NCI-H345 (cell line): ENCODE measurements at regions not wholly inside any gene's neighbourhood (a gene's known extent, or its start where the extent isn't known, plus 50 kb on each side); places are given as distances from the start of the nearest gene placed in this dataset.

Source experiments
- DNase-seq: peaks from one replicate; lab custom pipeline; 2025; lab: John Stamatoyannopoulos, UW

DNA sequence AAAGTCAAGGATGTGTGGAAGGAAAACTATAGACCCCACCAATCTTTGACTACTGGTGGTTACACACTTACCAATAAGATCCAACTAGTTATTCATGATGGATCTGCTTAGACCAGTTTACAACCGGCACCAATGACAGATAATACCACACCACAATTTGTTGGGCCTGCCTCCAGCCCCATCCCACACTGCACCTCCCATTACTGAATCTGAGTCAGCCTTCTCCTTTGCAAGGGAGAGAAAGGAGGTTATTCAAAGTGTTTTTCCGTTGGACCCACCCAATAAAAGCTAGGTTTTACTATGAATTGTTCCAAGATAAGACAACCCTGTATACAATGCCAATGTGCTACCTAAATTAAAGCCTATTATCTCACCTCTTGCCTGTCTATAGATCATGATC, 453.5 kb downstream of the MTRR start:
- DNase-seq, result no peak

DNA sequence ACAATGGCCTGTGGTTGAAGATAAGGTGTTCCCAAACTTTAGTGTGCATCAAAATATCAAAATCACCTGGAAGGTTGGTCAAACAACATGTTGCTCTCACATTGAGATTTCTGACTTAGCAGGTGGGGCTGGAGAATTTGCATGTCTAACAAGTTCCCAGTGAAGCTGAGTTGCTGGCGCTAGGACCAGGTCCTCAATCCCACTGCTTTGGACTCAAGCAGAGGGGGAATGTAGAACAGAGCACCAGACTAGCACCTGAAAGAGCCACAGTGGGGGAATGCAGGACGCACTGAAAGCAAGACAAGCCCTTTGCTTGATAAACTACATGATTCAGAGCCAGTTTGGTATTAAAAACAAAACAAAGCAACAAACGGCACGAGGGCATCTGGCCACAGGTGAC, 458.1 kb downstream of the MTRR start:
- DNase-seq, result no peak

DNA sequence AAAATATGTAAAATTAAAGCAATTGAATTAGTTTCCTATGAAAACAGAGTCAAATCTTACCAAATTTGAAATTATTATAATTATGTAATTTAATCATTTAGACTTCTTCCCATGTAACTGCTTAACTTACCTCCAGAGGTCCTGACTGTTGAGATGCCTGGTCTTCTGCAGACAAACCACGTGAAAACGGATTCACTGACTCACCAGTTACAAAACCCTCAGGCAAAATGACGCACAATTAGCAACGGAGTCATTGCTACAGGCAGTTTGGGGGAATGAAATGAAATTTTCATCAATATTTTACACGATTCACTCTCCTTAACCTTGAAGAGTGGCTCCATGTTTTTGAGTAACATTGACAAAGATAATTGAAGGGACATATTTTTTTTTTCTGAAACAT, 460.8 kb downstream of the MTRR start:
- DNase-seq, result no peak

DNA sequence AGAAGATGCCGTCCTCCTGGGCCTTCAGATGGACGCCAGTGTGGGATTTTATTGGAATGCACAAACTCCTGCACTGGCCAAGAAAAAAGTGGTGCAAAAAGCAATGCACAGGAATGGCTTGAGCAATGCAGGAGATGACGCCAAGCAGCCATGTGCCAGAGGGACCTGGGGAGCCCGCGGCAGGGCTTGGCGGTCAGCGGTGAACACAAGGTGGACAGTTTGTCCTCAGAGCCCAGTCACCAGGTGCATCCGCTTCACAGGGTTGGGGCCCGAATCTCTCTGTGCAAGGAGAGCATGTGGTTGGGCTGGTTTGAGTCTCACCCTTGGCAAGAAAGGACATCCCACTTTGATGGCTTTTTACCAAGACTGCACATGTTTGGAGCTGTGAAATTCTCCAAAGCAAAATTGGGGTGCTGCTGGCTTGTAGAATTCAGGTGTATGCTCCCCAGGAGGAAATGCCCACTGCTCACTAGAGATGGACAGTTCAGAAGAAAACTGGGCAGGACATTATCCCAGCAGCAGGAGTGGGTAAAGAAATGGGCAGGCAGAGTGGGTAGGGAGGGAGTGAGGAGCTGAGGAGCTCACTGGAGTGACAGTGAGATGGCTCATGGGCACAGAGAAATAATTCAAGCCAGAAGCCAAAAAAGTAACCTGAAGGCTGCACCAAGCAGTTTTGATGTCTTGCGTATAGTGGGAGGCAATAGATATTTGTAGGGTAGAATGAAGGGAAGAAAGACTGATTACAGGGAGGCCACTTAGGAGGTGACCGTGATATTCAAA, 463.9 kb downstream of the MTRR start:
- DNase-seq, result no peak

DNA sequence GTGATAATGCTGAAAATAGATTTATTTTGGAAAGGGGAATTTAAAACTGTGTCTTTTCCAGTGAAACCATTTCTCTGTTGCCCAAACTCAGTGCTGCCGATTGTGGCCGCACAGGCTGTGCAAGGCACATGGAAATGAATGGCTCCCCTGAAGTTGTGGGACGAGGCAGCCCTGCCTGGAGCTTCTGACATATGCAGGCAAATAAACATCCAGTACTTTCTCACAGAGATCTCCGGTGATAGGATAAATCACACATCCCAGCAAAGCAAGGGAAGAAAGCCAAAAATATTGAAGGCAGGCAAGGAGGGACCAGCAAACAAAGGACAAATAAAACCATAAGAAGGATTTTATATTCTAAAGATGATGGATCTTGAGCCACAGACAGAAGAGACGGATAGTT, 464.5 kb downstream of the MTRR start:
- no peak for DNase-seq

DNA sequence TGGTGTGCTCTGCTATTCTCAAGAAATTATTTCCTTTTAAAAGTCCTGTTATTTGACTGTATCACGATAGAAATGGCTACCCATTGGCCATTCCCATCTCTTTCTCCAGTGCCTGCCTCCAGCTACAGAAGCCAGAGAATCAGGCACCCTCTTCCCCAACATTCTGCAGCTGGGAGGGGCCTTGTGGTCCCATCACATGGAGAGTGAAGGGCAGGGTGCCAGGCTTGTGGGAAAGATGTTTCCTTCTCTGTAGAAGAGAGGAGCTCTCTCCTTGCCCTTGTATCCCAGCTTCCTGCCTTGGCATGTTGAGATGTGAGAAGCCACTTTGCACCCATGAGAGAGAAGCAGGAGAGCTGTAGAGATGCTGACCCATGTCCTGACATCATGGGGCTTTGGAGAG, 465.0 kb downstream of the MTRR start:
- DNase-seq, result no peak

DNA sequence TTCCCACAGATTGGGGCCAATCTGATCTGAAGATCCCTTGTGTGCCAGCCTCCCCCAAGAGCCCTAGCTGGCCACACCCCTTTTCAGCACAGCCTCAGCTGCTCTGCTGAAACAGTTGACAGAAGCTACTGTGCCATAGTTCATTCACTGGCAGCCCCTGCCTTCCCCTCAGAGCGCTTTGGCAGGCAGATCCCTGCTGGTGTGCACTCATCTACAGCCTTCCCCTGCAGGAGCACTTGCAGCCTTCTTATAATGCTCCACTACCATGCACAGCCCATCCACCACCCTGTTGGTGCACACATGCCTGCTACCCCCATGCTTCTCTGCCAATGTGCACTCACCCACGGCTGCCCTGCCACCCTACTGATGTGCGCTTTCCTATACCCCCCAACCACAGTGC, 471.3 kb downstream of the MTRR start:
- DNase-seq, result no peak

DNA sequence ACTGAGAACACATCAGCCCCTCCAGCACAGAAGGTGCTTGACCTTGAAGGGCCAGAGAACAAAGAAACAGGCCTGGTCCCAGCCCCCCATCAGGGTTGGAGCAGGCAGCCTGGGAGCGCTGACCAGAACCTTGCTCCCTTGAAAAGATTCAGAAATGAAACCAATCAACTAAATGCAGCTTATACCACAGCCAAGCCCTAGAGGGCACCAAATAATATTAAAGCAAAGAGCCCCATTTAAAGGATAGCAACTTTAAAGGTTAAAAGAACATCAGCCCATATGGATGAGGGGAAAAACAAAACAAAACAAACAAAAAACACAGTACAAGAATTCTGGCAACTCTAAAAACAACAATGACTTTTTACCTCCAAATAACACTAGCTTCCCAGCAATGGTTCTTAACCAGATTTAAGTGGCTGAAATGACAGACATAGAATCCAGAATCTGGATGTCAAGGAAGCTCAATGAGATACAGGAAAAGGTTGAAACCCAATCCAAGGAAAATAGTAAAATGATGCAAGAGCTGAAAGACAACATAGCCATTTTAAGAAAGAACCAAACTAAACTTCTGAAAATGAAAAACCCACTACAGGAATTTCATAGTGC, 471.9 kb downstream of the MTRR start:
- DNase-seq, result no peak

DNA sequence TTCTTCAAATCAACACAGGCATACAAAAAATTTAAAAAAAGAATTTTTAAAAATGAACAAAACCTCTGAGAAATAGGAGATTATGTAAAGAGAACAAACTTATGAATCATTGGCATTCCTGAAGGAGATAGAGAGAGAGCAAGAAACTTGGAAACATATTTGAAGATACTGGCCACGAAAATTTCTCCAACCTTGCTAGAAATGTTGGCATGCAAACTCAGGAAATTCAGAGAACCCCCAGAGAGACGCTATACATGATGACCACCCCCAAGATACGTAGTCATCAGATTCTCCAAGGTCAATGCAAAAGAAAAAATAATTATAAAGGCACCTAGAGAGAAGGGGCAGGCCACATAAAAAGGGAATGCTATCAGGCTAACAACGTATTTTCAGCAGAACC, 472.5 kb downstream of the MTRR start:
- DNase-seq, result no peak

DNA sequence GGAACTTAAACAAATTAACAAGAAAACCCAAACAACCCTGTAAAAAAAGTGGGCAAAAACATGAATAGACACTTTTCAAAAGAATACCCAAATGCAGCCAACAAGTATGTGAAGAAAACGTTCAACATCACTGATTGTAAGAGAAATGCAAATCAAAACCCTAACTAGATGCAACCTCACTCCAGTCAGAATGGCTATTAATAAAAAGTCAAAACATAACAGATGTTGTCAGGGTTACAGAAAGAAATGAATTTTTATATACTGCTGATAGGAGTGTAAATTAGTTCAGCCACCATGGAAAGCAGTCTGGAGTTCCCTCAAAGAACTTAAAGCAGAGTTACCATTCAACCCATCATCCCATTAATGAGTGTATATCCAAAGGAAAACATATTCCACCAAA, 479.0 kb downstream of the MTRR start:
- DNase-seq, result no peak

DNA sequence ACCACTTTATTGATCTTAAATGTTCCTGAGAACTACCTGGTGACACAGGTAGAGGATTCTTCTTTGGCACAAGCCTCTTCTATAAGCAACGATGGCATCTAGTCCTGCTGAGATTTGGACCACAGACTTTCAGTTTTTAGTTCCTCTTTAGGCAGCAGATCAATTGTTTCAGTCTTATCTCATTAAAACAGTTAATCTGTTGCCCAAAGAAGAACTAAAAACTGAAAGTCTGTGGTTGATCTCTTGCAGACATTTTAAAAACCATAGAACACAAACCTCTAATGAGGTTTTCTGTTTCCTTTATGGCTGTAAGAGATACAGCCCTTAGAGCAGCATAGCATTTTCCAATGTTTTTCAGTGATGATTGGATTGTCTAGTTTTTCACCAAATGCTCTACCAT, 480.9 kb downstream of the MTRR start:
- DNase-seq, result no peak

DNA sequence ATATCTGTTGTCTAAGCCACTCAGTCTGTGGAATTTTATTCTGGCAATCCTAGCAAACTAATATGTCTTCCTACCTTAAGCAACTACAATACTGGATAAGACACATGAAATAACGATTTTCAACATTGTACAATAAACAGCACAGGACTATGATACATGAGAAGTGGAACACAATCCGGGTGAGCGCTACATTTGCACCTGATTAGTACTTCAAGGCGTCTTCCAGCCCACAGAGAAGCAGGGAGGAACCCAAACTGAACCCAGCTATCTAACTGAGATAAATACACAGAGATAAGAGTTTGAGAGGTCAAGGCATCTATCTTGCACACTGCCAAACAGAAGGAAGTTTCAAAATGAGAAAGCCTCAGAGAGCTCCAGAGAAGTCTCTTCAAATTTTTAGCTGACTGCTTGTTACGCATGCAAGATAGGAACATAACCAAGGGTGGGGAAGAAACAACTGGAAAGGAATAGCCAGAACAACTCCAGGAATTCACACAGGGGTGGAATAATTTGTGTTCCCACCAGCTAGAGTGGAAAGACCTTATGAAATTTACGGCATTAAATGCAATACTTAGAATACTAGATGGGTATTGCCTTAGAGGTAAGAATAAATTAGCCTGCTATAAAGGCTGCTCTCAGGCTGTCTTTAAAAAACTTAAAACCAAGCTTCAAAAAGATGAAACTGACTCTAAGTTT, 481.8 kb downstream of the MTRR start:
- DNase-seq, result no peak

DNA sequence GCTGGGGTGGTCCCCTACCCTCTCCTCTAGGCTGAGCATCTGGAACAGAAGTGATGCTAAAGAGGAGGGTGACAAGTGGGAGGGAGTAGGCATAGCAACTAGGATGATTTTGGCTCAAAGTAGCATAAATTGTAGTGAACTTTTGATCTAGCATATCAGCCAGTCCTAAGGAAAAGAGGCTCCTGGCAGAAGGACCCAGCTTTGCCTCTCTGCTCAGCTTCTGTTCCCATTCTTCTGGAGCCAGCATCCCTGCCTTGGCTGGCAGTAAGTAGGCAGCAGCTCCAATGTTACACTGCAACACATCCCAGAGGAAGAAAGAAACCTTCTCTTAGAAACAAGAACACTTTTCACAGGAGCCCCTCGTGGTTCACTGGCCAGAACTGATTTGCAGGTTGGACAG, 487.0 kb downstream of the MTRR start:
- DNase-seq, result no peak

DNA sequence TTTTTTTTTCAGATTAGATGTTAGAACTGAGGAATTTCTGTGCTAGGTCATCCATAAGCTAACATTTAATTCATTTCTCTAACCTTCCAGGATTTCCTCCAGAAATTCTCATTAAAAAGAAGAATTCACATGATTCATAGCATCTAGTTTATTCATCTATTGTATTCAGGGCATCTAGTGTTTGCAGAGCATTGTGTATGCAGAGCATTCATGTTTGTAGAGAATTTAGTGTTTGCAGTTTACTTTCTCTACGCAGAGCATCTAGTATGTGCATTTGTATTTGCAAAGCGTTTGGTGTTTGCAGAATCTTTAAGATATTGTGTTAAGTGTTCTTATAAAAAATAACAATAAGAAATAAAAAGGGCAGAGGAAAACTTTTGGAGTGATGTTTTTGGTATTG, 491.1 kb downstream of the MTRR start:
- DNase-seq, result no peak

DNA sequence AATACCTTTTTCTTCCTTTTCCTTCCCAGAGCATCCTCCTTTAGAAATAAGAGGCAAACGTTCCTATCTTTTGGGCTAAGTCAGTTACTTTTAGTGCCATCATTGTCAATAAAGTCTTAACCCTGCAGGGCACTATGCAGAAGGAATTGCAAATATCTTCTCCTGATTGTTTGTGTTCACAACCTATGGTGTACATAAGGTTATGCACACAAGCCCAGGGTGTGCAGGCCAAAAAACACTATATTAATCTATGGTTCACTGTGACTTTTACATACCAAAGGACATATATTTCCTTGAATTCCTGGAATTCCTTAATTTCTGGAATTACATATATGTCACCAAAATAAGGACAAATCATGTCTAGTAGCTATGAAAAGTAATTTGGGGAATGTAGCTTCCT, 493.5 kb downstream of the MTRR start:
- DNase-seq, result no peak

DNA sequence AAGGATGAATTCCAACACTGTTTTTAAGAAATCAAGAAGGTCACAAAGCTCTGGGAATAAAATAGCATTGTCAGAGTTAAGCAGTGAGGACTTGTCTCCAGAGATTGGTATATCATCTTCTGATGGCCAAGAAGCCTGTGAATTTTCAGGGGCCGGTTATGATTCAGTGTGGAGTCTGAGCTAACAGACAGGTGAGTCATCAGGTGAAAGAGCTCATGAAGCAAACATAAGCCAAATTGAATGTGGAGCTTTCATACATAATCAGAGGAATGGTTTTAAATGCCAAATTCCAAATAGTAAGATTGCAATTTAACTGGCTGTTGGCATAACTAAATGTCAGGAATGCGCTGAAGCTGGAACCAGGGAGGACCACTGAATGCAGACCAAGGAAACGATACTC, 494.2 kb downstream of the MTRR start:
- DNase-seq, result no peak

DNA sequence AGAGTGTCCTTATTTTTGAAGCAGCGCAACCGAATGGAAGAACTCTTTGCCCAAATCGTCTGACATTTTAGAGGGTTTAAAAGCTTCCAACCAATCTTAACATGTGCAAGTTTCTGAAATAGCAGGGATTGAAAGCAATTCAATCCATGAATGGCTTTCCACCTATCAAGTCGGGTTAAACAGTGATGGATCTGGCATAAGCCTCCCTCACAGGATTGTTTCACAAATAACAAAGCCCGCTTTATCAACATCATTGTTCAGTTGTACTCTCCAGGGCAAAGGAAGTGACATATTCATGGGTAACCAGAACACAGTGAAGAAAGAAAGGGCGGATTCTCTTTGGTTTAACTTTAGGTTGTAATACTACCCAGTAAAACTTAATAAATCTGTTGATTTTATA, 497.3 kb downstream of the MTRR start:
- DNase-seq, result no peak

DNA sequence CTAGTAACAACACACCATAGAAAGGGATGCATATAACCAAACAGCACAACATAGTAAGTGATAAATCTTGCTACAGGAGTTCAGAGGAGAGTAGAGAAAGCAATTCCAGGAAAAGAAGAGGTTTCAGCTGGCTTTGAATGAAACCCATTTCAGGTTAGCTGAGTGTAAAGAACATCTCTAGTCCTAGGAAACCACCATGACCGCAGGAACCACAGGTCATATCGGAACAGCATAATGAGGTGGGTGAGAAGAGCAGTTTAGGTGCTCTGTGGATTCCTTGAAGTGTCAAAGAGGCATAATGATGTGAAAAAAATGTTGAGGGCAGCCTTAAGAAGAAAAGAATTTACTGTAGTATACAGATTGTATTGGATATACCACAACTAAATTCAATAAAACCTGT, 507.5 kb downstream of the MTRR start:
- DNase-seq, result no peak

DNA sequence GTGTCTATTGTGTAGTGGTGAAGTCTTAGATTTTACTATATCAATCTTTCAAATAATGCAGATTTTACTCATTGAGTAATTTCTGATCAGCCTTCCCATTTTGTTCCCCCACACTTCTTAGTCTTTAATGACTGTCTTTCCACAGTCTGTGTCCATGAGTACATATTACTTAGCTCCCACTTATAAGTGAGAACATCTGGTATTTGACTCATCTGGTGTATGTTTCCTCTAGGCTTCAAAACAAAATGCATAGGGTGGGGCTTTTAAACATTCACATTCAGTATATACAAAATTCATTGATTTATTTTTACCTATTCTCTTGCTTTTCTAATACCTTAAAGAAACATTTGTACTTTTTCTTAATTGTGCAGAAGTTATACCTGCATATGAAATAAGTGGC, 513.0 kb downstream of the MTRR start:
- DNase-seq, result no peak

DNA sequence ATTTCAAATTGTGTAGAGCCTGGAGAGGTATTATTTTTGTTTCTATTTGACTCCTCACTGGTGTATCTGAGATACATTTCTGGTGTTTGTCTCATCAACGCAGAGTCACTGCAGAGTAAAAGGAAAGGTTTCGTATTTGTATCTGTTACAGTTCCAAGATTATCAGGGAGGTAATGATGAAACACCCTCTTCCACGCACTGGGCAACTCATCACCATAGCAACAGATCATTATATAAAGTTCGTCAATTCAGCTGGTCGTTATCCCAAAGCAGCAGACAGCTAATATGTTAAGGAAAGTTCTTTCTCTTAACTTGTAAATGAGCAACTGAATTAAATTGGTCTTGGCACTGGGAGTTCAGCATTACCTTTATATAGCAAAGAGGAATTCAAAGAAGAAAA, 513.5 kb downstream of the MTRR start:
- no peak for DNase-seq

DNA sequence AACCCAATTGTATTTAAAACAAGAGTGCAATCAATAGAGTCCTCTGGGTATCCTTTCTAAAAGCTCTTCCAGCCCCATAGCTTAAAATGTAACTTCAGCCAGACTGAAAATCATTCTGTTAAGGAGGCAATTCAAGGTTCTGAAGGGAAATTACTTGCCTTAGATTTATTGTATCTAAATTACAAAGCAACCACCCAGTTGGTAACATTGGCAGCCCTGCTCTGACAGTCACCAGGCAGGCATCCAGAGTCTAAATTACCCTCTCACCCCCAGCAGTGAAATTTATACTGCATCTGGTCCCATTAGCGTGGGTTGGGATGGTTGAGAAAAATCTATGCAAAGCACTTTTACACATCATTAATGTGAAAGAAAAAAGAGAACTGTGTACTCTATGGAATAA, 514.7 kb downstream of the MTRR start:
- DNase-seq, result no peak

DNA sequence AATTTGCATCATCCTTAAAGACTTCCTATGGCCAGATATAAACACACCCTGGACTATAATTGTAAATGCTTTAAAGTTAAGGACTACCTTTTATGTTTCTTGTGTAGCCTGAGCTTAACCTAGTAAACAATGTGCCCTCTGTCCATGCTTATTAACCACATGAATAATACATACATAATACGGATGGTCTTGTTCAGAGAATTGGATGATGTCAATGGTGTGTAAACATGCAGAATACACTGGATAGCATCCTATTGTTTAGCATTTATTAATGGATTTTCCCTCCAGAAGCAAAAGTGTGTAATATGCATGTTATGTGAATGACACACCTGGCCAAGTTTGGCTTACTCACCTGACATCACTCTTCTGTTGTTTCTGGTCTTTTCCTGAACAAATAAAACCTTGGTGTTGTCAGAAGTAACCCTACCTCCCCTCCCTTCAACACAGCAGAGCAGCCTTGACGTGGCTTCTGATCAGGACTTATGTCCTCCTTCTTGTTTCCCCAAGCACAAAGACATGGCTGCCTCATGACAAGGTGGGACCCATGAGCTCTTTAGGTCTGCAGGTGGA, 517.9 kb downstream of the MTRR start:
- no peak for DNase-seq

DNA sequence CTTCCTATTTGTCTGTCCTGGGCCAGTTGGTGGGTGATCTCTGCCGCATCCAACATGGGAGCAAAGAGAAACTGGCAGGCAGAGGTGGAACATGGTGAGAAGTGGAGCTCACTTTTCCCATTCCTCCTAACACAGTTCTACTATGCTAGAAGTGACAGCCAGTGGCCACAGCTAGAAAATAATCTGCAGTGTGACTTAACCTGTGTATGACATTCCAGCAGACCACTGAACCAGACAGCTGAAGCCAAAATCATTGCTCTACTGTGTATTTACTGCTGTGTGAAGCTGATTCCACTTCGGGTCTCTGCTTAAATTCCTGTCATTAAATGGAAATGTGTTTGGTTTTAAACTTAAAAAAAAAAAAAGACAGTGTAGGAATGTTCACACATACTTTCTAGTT, 523.0 kb downstream of the MTRR start:
- DNase-seq, result no peak
